ENCODE measurements at regions not wholly inside any gene's neighbourhood (a gene's known extent, or its start where the extent isn't known, plus 50 kb on each side); places are given as distances from the start of the nearest gene placed in this dataset.

DNA sequence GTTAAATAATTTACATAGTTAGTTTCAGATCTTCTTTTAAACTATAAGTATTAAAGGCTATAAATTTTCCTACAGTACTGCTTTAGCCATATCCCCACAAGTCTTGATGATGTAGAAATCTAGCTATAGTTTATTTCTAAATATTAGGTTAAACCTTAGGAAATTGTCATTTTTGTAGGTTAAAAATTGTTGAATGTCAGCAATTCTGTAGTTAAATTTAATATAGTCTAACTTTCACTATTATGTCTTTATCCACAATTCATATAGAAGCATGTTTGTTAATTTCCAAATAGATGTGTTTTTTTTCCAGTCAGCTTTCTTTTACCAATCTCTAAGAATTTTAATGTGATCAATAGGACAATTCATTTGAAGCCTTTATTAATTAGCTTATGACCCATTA lies 199.7 kb downstream of the ETAA1 start:
- TF ChIP-seq, protein P1, sequence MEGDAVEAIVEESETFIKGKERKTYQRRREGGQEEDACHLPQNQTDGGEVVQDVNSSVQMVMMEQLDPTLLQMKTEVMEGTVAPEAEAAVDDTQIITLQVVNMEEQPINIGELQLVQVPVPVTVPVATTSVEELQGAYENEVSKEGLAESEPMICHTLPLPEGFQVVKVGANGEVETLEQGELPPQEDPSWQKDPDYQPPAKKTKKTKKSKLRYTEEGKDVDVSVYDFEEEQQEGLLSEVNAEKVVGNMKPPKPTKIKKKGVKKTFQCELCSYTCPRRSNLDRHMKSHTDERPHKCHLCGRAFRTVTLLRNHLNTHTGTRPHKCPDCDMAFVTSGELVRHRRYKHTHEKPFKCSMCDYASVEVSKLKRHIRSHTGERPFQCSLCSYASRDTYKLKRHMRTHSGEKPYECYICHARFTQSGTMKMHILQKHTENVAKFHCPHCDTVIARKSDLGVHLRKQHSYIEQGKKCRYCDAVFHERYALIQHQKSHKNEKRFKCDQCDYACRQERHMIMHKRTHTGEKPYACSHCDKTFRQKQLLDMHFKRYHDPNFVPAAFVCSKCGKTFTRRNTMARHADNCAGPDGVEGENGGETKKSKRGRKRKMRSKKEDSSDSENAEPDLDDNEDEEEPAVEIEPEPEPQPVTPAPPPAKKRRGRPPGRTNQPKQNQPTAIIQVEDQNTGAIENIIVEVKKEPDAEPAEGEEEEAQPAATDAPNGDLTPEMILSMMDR (IDR thresholded peaks at IDR 0.05; ENCODE audit: poor library complexity) = no peak
- TF ChIP-seq EZH2phosphoT487 (IDR thresholded peaks at IDR 0.05; ENCODE audit: low read depth, severe bottlenecking, unreplicated experiment) = no peak
- no peak for TF ChIP-seq EZH2 (IDR thresholded peaks at IDR 0.05; ENCODE audit: borderline replicate concordance)

Measured in hepatocyte (in vitro differentiated cells).